ENCODE measurements at regions not wholly inside any gene's neighbourhood (a gene's known extent, or its start where the extent isn't known, plus 50 kb on each side); places are given as distances from the start of the nearest gene placed in this dataset.

- TF ChIP-seq CTCF (IDR thresholded peaks at IDR 0.05) (no peak), POLR2A (IDR thresholded peaks at IDR 0.05) (no peak)
Measured at GRCh38 chr22:26933105-26933590, 275.8 kb downstream of the MIAT start.
